ENCODE measurements at regions not wholly inside any gene's neighbourhood (a gene's known extent, or its start where the extent isn't known, plus 50 kb on each side); places are given as distances from the start of the nearest gene placed in this dataset.

DNA sequence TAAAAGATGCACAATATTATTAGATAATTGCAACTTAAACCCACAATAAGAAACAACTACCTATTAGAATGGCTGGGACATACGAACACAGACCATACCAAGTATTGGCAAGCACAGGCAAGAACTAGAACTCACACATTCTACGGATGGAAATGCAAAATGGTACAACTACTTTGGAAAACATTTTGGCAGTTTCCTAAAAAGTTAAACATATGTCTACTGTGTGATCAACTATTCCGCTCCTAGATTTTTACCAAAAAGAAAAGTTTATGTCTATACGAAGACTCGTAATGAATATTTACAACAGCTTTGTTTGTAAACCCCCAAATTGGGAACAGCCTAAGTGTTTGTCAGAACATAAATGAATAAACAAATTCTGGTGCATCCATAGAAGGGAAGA, 194.7 kb downstream of the FGFR2 start:
- H4K20me1 ChIP-seq (ENCODE audit: control insufficient read depth, extremely low read depth, insufficient read depth, low read length), result no peaks in the 10 kb centered on the region
- H3K79me2 ChIP-seq (ENCODE audit: control insufficient read depth, insufficient read depth, low read length), result no peaks in the 10 kb centered on the region
- DNase-seq (ENCODE audit: low read depth, low spot score) (no peak), FAIRE-seq (no peak)
- no peak overlapping the region for H3K27ac ChIP-seq (ENCODE audit: control insufficient read depth, insufficient read depth, low read length)
- no peak overlapping the region for H3K4me2 ChIP-seq (ENCODE audit: control insufficient read depth, extremely low read depth, insufficient read depth, low read depth, low read length)
- H3K36me3 ChIP-seq (ENCODE audit: control insufficient read depth in 2 of 2, extremely low read depth in 1 of 2, insufficient read depth in 2 of 2, low read length in 2 of 2), result no peaks in the 10 kb centered on the region
- no peak for TF ChIP-seq EZH2 (IDR thresholded peaks at IDR 0.05; ENCODE audit: low read length)
- TF ChIP-seq, protein P1, sequence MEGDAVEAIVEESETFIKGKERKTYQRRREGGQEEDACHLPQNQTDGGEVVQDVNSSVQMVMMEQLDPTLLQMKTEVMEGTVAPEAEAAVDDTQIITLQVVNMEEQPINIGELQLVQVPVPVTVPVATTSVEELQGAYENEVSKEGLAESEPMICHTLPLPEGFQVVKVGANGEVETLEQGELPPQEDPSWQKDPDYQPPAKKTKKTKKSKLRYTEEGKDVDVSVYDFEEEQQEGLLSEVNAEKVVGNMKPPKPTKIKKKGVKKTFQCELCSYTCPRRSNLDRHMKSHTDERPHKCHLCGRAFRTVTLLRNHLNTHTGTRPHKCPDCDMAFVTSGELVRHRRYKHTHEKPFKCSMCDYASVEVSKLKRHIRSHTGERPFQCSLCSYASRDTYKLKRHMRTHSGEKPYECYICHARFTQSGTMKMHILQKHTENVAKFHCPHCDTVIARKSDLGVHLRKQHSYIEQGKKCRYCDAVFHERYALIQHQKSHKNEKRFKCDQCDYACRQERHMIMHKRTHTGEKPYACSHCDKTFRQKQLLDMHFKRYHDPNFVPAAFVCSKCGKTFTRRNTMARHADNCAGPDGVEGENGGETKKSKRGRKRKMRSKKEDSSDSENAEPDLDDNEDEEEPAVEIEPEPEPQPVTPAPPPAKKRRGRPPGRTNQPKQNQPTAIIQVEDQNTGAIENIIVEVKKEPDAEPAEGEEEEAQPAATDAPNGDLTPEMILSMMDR (optimal IDR thresholded peaks at IDR 0.05 in 1 of 3, IDR thresholded peaks at IDR 0.05 in 1 of 3, conservative IDR thresholded peaks at IDR 0.05 in 1 of 3; ENCODE audit: extremely low read depth in 1 of 3, insufficient read depth in 2 of 3, low read length in 3 of 3), result no peak
- H3K27me3 ChIP-seq (ENCODE audit: control insufficient read depth, extremely low read depth, insufficient read depth, low read length), result no peaks in the 10 kb centered on the region
- H3K9me1 ChIP-seq (ENCODE audit: control insufficient read depth, extremely low read depth, insufficient read depth, low read length), result no peaks in the 10 kb centered on the region
- H3K4me3 ChIP-seq (ENCODE audit: control insufficient read depth in 2 of 3, extremely low read depth in 1 of 3, insufficient read depth in 2 of 3, low read depth in 1 of 3, low read length in 3 of 3), result no peak overlapping the region
- H3K9me3 ChIP-seq (ENCODE audit: control insufficient read depth, low read depth, low read length), result no peaks in the 10 kb centered on the region
- dilution Hi-C loops (cut with MboI; ENCODE audit: extremely low pct_ligation_motif_present, low sequenced_read_pairs), result no loop called here
- no peak overlapping the region for H3K9ac ChIP-seq (ENCODE audit: control insufficient read depth, extremely low read depth, insufficient read depth, low read length)
- H3K4me1 ChIP-seq (ENCODE audit: control insufficient read depth, extremely low read depth, insufficient read depth, low read length), result peaks cover 13% of the 10 kb centered on the region
- H2AFZ ChIP-seq (ENCODE audit: control insufficient read depth, low read length), result no peak overlapping the region

DNA sequence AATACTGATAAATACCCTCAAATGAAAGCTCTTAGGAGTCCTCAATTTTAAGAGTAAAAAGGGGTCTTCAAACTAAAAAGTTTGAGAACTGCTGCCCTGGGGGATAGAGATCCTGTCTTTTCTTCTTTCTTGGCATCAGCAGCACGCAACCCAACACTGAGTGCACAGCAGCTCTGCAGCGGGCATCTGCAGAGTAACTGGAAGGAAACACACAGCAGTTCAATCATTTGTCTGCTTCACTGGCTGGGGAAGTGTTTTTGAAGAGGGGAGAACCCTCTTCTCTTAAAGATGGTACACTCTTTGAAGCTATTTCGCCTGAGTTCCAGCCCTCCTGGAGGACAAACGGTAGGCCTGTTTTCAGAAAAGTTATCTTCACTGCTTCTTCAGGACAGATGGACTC, 193.6 kb downstream of the FGFR2 start:
- H3K9me3 ChIP-seq (ENCODE audit: control insufficient read depth, low read depth, low read length), result no peaks in the 10 kb centered on the region
- no peaks in the 10 kb centered on the region for H4K20me1 ChIP-seq (ENCODE audit: control insufficient read depth, extremely low read depth, insufficient read depth, low read length)
- dilution Hi-C loops (cut with MboI; ENCODE audit: extremely low pct_ligation_motif_present, low sequenced_read_pairs), result no loop called here
- no peak overlapping the region for H2AFZ ChIP-seq (ENCODE audit: control insufficient read depth, low read length)
- H3K9me1 ChIP-seq (ENCODE audit: control insufficient read depth, extremely low read depth, insufficient read depth, low read length), result no peaks in the 10 kb centered on the region
- H3K4me3 ChIP-seq (ENCODE audit: control insufficient read depth in 2 of 3, extremely low read depth in 1 of 3, insufficient read depth in 2 of 3, low read depth in 1 of 3, low read length in 3 of 3), result no peak overlapping the region
- FAIRE-seq (no peak), DNase-seq (ENCODE audit: low read depth, low spot score) (no peak)
- no peak overlapping the region for H3K9ac ChIP-seq (ENCODE audit: control insufficient read depth, extremely low read depth, insufficient read depth, low read length)
- H3K36me3 ChIP-seq (ENCODE audit: control insufficient read depth in 2 of 2, extremely low read depth in 1 of 2, insufficient read depth in 2 of 2, low read length in 2 of 2), result no peaks in the 10 kb centered on the region
- H3K27me3 ChIP-seq (ENCODE audit: control insufficient read depth, extremely low read depth, insufficient read depth, low read length), result no peaks in the 10 kb centered on the region
- H3K4me2 ChIP-seq (ENCODE audit: control insufficient read depth, extremely low read depth, insufficient read depth, low read depth, low read length), result no peak overlapping the region
- H3K79me2 ChIP-seq (ENCODE audit: control insufficient read depth, insufficient read depth, low read length), result no peaks in the 10 kb centered on the region
- H3K4me1 ChIP-seq (ENCODE audit: control insufficient read depth, extremely low read depth, insufficient read depth, low read length), result peaks cover 13% of the 10 kb centered on the region
- no peak overlapping the region for H3K27ac ChIP-seq (ENCODE audit: control insufficient read depth, insufficient read depth, low read length)
- TF ChIP-seq, protein P1 (optimal IDR thresholded peaks at IDR 0.05 in 1 of 3, IDR thresholded peaks at IDR 0.05 in 1 of 3, conservative IDR thresholded peaks at IDR 0.05 in 1 of 3; ENCODE audit: extremely low read depth in 1 of 3, insufficient read depth in 2 of 3, low read length in 3 of 3), result no peak
- no peak for TF ChIP-seq EZH2 (IDR thresholded peaks at IDR 0.05; ENCODE audit: low read length)
